MM.1S (cell line): ENCODE measurements at regions not wholly inside any gene's neighbourhood (a gene's known extent, or its start where the extent isn't known, plus 50 kb on each side); places are given as distances from the start of the nearest gene placed in this dataset.

Source experiments
- EZH2 ChIP-seq: fragments of 300-600 bp; sonication (generic); optimal IDR thresholded peaks from 2 replicates; pipeline ENCODE3; 2017; ENCODE audit warnings: low read depth, mild to moderate bottlenecking, antibody characterized with exemption, low read length, mixed read lengths
- EZH2phosphoT487 ChIP-seq: fragments of 300-600 bp; sonication (generic); IDR thresholded peaks from 2 replicates; pipeline ENCODE4 v1.6.1; 2018; ENCODE audit warnings: antibody characterized with exemption, low read length
- TF ChIP-seq, protein P1 (sequence below): fragments of 300-600 bp; sonication (generic); IDR thresholded peaks from 2 replicates; pipeline ENCODE4 v1.5.1; 2016; ENCODE audit warnings: antibody characterized with exemption, low read length, mixed read lengths

- TF ChIP-seq, protein P1, sequence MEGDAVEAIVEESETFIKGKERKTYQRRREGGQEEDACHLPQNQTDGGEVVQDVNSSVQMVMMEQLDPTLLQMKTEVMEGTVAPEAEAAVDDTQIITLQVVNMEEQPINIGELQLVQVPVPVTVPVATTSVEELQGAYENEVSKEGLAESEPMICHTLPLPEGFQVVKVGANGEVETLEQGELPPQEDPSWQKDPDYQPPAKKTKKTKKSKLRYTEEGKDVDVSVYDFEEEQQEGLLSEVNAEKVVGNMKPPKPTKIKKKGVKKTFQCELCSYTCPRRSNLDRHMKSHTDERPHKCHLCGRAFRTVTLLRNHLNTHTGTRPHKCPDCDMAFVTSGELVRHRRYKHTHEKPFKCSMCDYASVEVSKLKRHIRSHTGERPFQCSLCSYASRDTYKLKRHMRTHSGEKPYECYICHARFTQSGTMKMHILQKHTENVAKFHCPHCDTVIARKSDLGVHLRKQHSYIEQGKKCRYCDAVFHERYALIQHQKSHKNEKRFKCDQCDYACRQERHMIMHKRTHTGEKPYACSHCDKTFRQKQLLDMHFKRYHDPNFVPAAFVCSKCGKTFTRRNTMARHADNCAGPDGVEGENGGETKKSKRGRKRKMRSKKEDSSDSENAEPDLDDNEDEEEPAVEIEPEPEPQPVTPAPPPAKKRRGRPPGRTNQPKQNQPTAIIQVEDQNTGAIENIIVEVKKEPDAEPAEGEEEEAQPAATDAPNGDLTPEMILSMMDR, result no peak
- TF ChIP-seq EZH2, result no peak
- no peak for TF ChIP-seq EZH2phosphoT487
Measured at GRCh38 chr11:129281471-129282415, 89.6 kb upstream of the ARHGAP32 start.
